ENCODE measurements at regions not wholly inside any gene's neighbourhood (a gene's known extent, or its start where the extent isn't known, plus 50 kb on each side); places are given as distances from the start of the nearest gene placed in this dataset.
"Not testable (repeated sequence)": the region's sequence is repeated elsewhere in the genome, so short reads cannot be mapped to it uniquely, and the experiment has no call there.

GRCh38 chrX:128870361-128870760 is 652.9 kb downstream of the SMARCA1 start:
- H3K4me1 Mint-ChIP-seq: no peaks in the 10 kb centered on the region
- no peaks in the 10 kb centered on the region for H3K27me3 Mint-ChIP-seq
- H3K27ac Mint-ChIP-seq: no peak overlapping the region
- ATAC-seq: no peak
- DNase-seq: no peak
- H3K4me3 Mint-ChIP-seq: no peak overlapping the region
- no peaks in the 10 kb centered on the region for H3K9me3 Mint-ChIP-seq

GRCh38 chrX:128862557-128862956 is 660.7 kb downstream of the SMARCA1 start:
- Mint-ChIP-seq H3K9me3 (no peaks in the 10 kb centered on the region), H3K27ac (no peak overlapping the region), H3K27me3 (no peaks in the 10 kb centered on the region), H3K4me3 (no peak overlapping the region), H3K4me1 (no peaks in the 10 kb centered on the region)
- ATAC-seq (no peak), DNase-seq (no peak)

- H3K4me3 Mint-ChIP-seq: no peak overlapping the region
- no peaks in the 10 kb centered on the region for H3K4me1 Mint-ChIP-seq
- H3K27ac Mint-ChIP-seq: no peak overlapping the region
- ATAC-seq (no peak), DNase-seq (no peak)
- no peaks in the 10 kb centered on the region for H3K9me3 Mint-ChIP-seq
- no peaks in the 10 kb centered on the region for H3K27me3 Mint-ChIP-seq
Measured at GRCh38 chrX:128848374-128848773, 674.9 kb downstream of the SMARCA1 start.

GRCh38 chrX:128846385-128846784 is 676.9 kb downstream of the SMARCA1 start:
- H3K4me1 Mint-ChIP-seq: no peaks in the 10 kb centered on the region
- no peak overlapping the region for H3K4me3 Mint-ChIP-seq
- no peaks in the 10 kb centered on the region for H3K9me3 Mint-ChIP-seq
- no peaks in the 10 kb centered on the region for H3K27me3 Mint-ChIP-seq
- DNase-seq (no peak), ATAC-seq (no peak)
- no peak overlapping the region for H3K27ac Mint-ChIP-seq

GRCh38 chrX:128818690-128819089 is 704.6 kb downstream of the SMARCA1 start:
- DNase-seq (no peak), ATAC-seq (no peak)
- no peaks in the 10 kb centered on the region for H3K4me1 Mint-ChIP-seq
- H3K27me3 Mint-ChIP-seq: no peaks in the 10 kb centered on the region
- H3K4me3 Mint-ChIP-seq: no peak overlapping the region
- H3K27ac Mint-ChIP-seq: no peak overlapping the region
- H3K9me3 Mint-ChIP-seq: no peaks in the 10 kb centered on the region

- Mint-ChIP-seq H3K27me3 (no peaks in the 10 kb centered on the region), H3K9me3 (no peaks in the 10 kb centered on the region), H3K4me3 (no peak overlapping the region), H3K4me1 (no peaks in the 10 kb centered on the region), H3K27ac (no peak overlapping the region)
- DNase-seq (no peak), ATAC-seq (no peak)
Measured at GRCh38 chrX:128816919-128817318, 706.4 kb downstream of the SMARCA1 start.

- Mint-ChIP-seq H3K9me3 (peaks cover 0 to 7% of the 10 kb centered on the region in 2 donors), H3K4me1 (no peaks in the 10 kb centered on the region), H3K4me3 (no peak overlapping the region), H3K27me3 (no peaks in the 10 kb centered on the region), H3K27ac (no peak overlapping the region)
- ATAC-seq (no peak), DNase-seq (no peak)
Measured at GRCh38 chrX:128807367-128807766, 715.9 kb downstream of the SMARCA1 start.

- DNase-seq (no peak), ATAC-seq (no peak)
- Mint-ChIP-seq H3K27ac (no peak overlapping the region), H3K4me1 (no peaks in the 10 kb centered on the region), H3K9me3 (peaks cover 0 to 7% of the 10 kb centered on the region in 2 donors), H3K4me3 (no peak overlapping the region), H3K27me3 (no peaks in the 10 kb centered on the region)
Measured at GRCh38 chrX:128805236-128805635, 718.1 kb downstream of the SMARCA1 start.

- DNase-seq: no peak
- no peaks in the 10 kb centered on the region for H3K27me3 Mint-ChIP-seq
- H3K4me3 Mint-ChIP-seq: no peak overlapping the region
- H3K9me3 Mint-ChIP-seq: peaks cover 0 to 7% of the 10 kb centered on the region in 2 donors
- H3K27ac Mint-ChIP-seq: no peak overlapping the region
- no peaks in the 10 kb centered on the region for H3K4me1 Mint-ChIP-seq
- ATAC-seq: no peak
Measured at GRCh38 chrX:128804828-128805227, 718.5 kb downstream of the SMARCA1 start.

GRCh38 chrX:128800138-128800537 is 723.2 kb downstream of the SMARCA1 start:
- Mint-ChIP-seq H3K27me3 (no peaks in the 10 kb centered on the region), H3K27ac (no peak overlapping the region), H3K9me3 (no peaks in the 10 kb centered on the region), H3K4me1 (no peaks in the 10 kb centered on the region), H3K4me3 (no peak overlapping the region)
- DNase-seq (no peak), ATAC-seq (no peak)

GRCh38 chrX:128783139-128783538 is 730.9 kb upstream of the ACTRT1 start:
- Mint-ChIP-seq H3K4me3 (peak overlapping the region; percentile 35 to 50), H3K4me1 (peaks cover 16% of the 10 kb centered on the region)
- H3K9me3 Mint-ChIP-seq, H3K27me3 Mint-ChIP-seq, DNase-seq, H3K27ac Mint-ChIP-seq, ATAC-seq: not testable (repeated sequence)

- Mint-ChIP-seq H3K9me3 (peaks cover 5 to 8% of the 10 kb centered on the region in 2 donors), H3K27ac (no peak overlapping the region), H3K27me3 (no peaks in the 10 kb centered on the region), H3K4me3 (no peak overlapping the region), H3K4me1 (peaks cover 16% of the 10 kb centered on the region)
- DNase-seq (peak in 1 of 2 donors; percentile 18), ATAC-seq (peak; percentile 49)
Measured at GRCh38 chrX:128781506-128781905, 729.3 kb upstream of the ACTRT1 start.

GRCh38 chrX:128780934-128781333 is 728.7 kb upstream of the ACTRT1 start:
- peaks cover 16% of the 10 kb centered on the region for H3K4me1 Mint-ChIP-seq

GRCh38 chrX:128769495-128769894 is 717.3 kb upstream of the ACTRT1 start:
- peaks cover 0 to 6% of the 10 kb centered on the region in 2 donors for H3K9me3 Mint-ChIP-seq
- no peaks in the 10 kb centered on the region for H3K4me1 Mint-ChIP-seq
- ATAC-seq: no peak
- H3K4me3 Mint-ChIP-seq: no peak overlapping the region
- H3K27me3 Mint-ChIP-seq: no peaks in the 10 kb centered on the region
- no peak overlapping the region for H3K27ac Mint-ChIP-seq
- DNase-seq: no peak

More at GRCh38 chrX:128780934-128781333, 728.7 kb upstream of the ACTRT1 start:
- no peaks in the 10 kb centered on the region for H3K27me3 Mint-ChIP-seq
- H3K4me3 Mint-ChIP-seq: no peak overlapping the region
- ATAC-seq (no peak), DNase-seq (no peak)
- no peak overlapping the region for H3K27ac Mint-ChIP-seq
- peaks cover 5 to 8% of the 10 kb centered on the region in 2 donors for H3K9me3 Mint-ChIP-seq

GRCh38 chrX:128759745-128760144 is 707.5 kb upstream of the ACTRT1 start:
- no peaks in the 10 kb centered on the region for H3K9me3 Mint-ChIP-seq
- H3K27me3 Mint-ChIP-seq: no peaks in the 10 kb centered on the region
- H3K4me3 Mint-ChIP-seq: no peak overlapping the region
- DNase-seq: no peak
- no peak for ATAC-seq
- H3K4me1 Mint-ChIP-seq: no peaks in the 10 kb centered on the region
- H3K27ac Mint-ChIP-seq: no peak overlapping the region

- H3K4me1 Mint-ChIP-seq: no peaks in the 10 kb centered on the region
- ATAC-seq (no peak), DNase-seq (no peak)
- H3K27ac Mint-ChIP-seq: no peak overlapping the region
- peak overlapping the region in 1 of 2 donors; percentile 4 for H3K4me3 Mint-ChIP-seq
- H3K27me3 Mint-ChIP-seq: no peaks in the 10 kb centered on the region
- no peaks in the 10 kb centered on the region for H3K9me3 Mint-ChIP-seq
Measured at GRCh38 chrX:128759177-128759576, 707.0 kb upstream of the ACTRT1 start.

GRCh38 chrX:128754130-128754529 is 701.9 kb upstream of the ACTRT1 start:
- ATAC-seq: no peak
- no peak overlapping the region for H3K4me3 Mint-ChIP-seq
- no peak for DNase-seq
- no peaks in the 10 kb centered on the region for H3K9me3 Mint-ChIP-seq
- no peaks in the 10 kb centered on the region for H3K4me1 Mint-ChIP-seq
- no peaks in the 10 kb centered on the region for H3K27me3 Mint-ChIP-seq
- H3K27ac Mint-ChIP-seq: no peak overlapping the region
